SK-N-SH treated with all-trans-retinoic acid at 6 μM for 48 hours (cell line): ENCODE measurements at regions not wholly inside any gene's neighbourhood (a gene's known extent, or its start where the extent isn't known, plus 50 kb on each side); places are given as distances from the start of the nearest gene placed in this dataset.

Experiments used
- RARB ChIP-seq: fragments of 250-450 bp; sonication (Bioruptor Pico); IDR thresholded peaks from 2 replicates; pipeline ENCODE4 v1.8.0; 2021; ENCODE audit warnings: mild to moderate bottlenecking, moderate library complexity
- SNAI2 ChIP-seq: fragments of 250-450 bp; sonication (Bioruptor Pico); IDR thresholded peaks from 2 replicates; pipeline ENCODE4 v1.5.0; 2020; ENCODE audit warnings: mild to moderate bottlenecking, moderate library complexity
- ZFP30 ChIP-seq: fragments of 450-650 bp; formaldehyde crosslinking; IDR thresholded peaks from 2 replicates; pipeline ENCODE4 v1.5.0; 2022; ENCODE audit warnings: mild to moderate bottlenecking, moderate library complexity

- TF ChIP-seq SNAI2: no peak
- no peak for TF ChIP-seq RARB (CRISPR knock-in tag)
- TF ChIP-seq ZFP30 (CRISPR knock-in tag): no peak
Measured at GRCh38 chr14:71602524-71602923, 329.7 kb upstream of the RGS6 start.
